ENCODE measurements at regions not wholly inside any gene's neighbourhood (a gene's known extent, or its start where the extent isn't known, plus 50 kb on each side); places are given as distances from the start of the nearest gene placed in this dataset.

DNA sequence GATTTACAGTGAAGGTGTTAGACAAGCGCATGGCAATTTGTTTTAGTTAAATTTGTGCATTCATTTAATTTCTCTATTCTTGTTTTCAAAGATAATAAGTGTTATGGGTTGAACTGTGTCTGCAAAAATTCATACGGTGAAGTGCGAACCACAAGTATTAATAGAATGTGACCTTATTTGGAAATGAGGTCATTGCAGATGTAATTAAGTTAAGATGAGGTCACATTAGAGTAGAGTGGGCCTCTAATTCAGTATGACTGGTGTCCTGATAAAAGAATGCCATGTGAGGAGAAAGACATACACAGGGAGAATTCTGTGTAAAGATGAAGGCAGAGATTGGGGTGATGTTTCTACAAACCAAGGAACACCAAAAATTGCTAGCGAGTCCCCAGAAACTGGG, 158.8 kb upstream of the SEMA3E start (continued):
- TF ChIP-seq TBP (IDR thresholded peaks at IDR 0.05; ENCODE audit: low read depth, low read length) = no peak
- no peak for TF ChIP-seq RNF2 (IDR thresholded peaks at IDR 0.05; ENCODE audit: borderline replicate concordance, low read depth, low read length, missing control alignments, poor library complexity, severe bottlenecking)
- no peak for TF ChIP-seq ASH2L (IDR thresholded peaks at IDR 0.05; ENCODE audit: low read length)
- TF ChIP-seq EGR1 (IDR thresholded peaks at IDR 0.05; ENCODE audit: borderline replicate concordance, low read depth, low read length) = no peak
- no peak for TF ChIP-seq POU5F1 (IDR thresholded peaks at IDR 0.05; ENCODE audit: low read depth, low read length)
- no peak for TF ChIP-seq POLR2AphosphoS5 (IDR thresholded peaks at IDR 0.05; ENCODE audit: low read depth, low read length)

All from H1 (cell line).